GM12872 (cell line): ENCODE measurements at regions not wholly inside any gene's neighbourhood (a gene's known extent, or its start where the extent isn't known, plus 50 kb on each side); places are given as distances from the start of the nearest gene placed in this dataset.

Experiments used
- CTCF ChIP-seq: IDR thresholded peaks from 3 replicates; pipeline ENCODE4 v1.5.1; 2011; ENCODE audit warnings: low read depth, mild to moderate bottlenecking, low read length, moderate library complexity; ENCODE audit not compliant: insufficient read depth

- TF ChIP-seq CTCF = no peak
Measured at GRCh38 chr14:84998216-84998615, 531.7 kb upstream of the FLRT2 start.

GRCh38 chr14:85002846-85003245, 527.1 kb upstream of the FLRT2 start:
- TF ChIP-seq CTCF = no peak

- no peak for TF ChIP-seq CTCF
Measured at GRCh38 chr14:85003805-85004204, 526.1 kb upstream of the FLRT2 start.

GRCh38 chr14:85009506-85009905, 520.4 kb upstream of the FLRT2 start:
- TF ChIP-seq CTCF = no peak

GRCh38 chr14:85010186-85010585, 519.8 kb upstream of the FLRT2 start:
- no peak for TF ChIP-seq CTCF

- TF ChIP-seq CTCF = no peak
Measured at GRCh38 chr14:85016496-85016895, 513.4 kb upstream of the FLRT2 start.

GRCh38 chr14:85024931-85025330, 505.0 kb upstream of the FLRT2 start:
- no peak for TF ChIP-seq CTCF

GRCh38 chr14:85027681-85028370, 502.1 kb upstream of the FLRT2 start:
- no peak for TF ChIP-seq CTCF
